ENCODE measurements at regions not wholly inside any gene's neighbourhood (a gene's known extent, or its start where the extent isn't known, plus 50 kb on each side); places are given as distances from the start of the nearest gene placed in this dataset.

- Histone ChIP-seq H3K4me1 (no peaks in the 10 kb centered on the region), H3K9me3 (no peaks in the 10 kb centered on the region), H3K36me3 (no peaks in the 10 kb centered on the region), H3K4me3 (no peak overlapping the region), H3K27ac (no peak overlapping the region), H3K27me3 (no peaks in the 10 kb centered on the region)
- intact Hi-C loops (cut with DNase I), result no loop called here
- DNase-seq (ENCODE audit: low spot score in 2 of 2), result peak in 1 of 2 donors; percentile 58
- TF ChIP-seq CTCF (IDR thresholded peaks at IDR 0.05), result no peak
Observed at GRCh38 chr2:129902731-129903585, 76.5 kb upstream of the RAB6C start.

GRCh38 chr2:129903586-129904425 is 75.7 kb upstream of the RAB6C start:
- no peak for TF ChIP-seq CTCF (IDR thresholded peaks at IDR 0.05)
- intact Hi-C loops (cut with DNase I), result no loop called here

GRCh38 chr2:129904532-129905446 is 74.7 kb upstream of the RAB6C start:
- peak in 1 of 2 donors; percentile 34 for DNase-seq (ENCODE audit: low spot score in 2 of 2)
- Histone ChIP-seq H3K27ac (no peak overlapping the region), H3K27me3 (no peaks in the 10 kb centered on the region), H3K4me3 (no peak overlapping the region), H3K36me3 (no peaks in the 10 kb centered on the region), H3K9me3 (no peaks in the 10 kb centered on the region), H3K4me1 (no peaks in the 10 kb centered on the region)
- TF ChIP-seq CTCF (IDR thresholded peaks at IDR 0.05), result no peak
- intact Hi-C loops (cut with DNase I), result no loop called here

More at GRCh38 chr2:129903586-129904425, 75.7 kb upstream of the RAB6C start:
- no peak overlapping the region for H3K4me3 ChIP-seq
- H3K36me3 ChIP-seq, result no peaks in the 10 kb centered on the region
- H3K27ac ChIP-seq, result no peak overlapping the region
- H3K4me1 ChIP-seq, result no peaks in the 10 kb centered on the region
- DNase-seq (ENCODE audit: low spot score in 2 of 2), result peak in 1 of 2 donors; percentile 53
- H3K27me3 ChIP-seq, result no peaks in the 10 kb centered on the region
- no peaks in the 10 kb centered on the region for H3K9me3 ChIP-seq

GRCh38 chr2:129905664-129906081 is 73.8 kb upstream of the RAB6C start:
- no peak overlapping the region for H3K4me3 ChIP-seq
- intact Hi-C loops (cut with DNase I), result no loop called here
- H3K27me3 ChIP-seq, result no peaks in the 10 kb centered on the region
- no peaks in the 10 kb centered on the region for H3K36me3 ChIP-seq
- H3K9me3 ChIP-seq, result no peaks in the 10 kb centered on the region
- H3K4me1 ChIP-seq, result no peaks in the 10 kb centered on the region
- peak in 1 of 2 donors; percentile 39 for DNase-seq (ENCODE audit: low spot score in 2 of 2)
- no peak overlapping the region for H3K27ac ChIP-seq
- TF ChIP-seq CTCF (IDR thresholded peaks at IDR 0.05), result no peak
